Mesenchymal stem cell (in vitro differentiated cells and primary cell): ENCODE measurements at regions not wholly inside any gene's neighbourhood (a gene's known extent, or its start where the extent isn't known, plus 50 kb on each side); places are given as distances from the start of the nearest gene placed in this dataset.
A peak's percentile ranks its signal among the peaks of the same experiment; 100 is the strongest.

ENCODE experiments used
- DNase-seq: peaks from one replicate; pipeline ENCODE4 v3.0.0-alpha.2; 2013
- H2AFZ ChIP-seq: one replicate; pipeline ENCODE4 v1.6.1; 2013; ENCODE audit warnings: low read depth, mild to moderate bottlenecking, control low read depth, inconsistent platforms, low read length, moderate library complexity
- H2AK5ac ChIP-seq: 2 replicates; pipeline ENCODE4 v1.6.1; 2013; ENCODE audit warnings: low read length, moderate library complexity, mild to moderate bottlenecking, inconsistent platforms; ENCODE audit not compliant: severe bottlenecking
- H2BK120ac ChIP-seq: one replicate; pipeline ENCODE4 v1.6.1; 2013; ENCODE audit warnings: low read depth, mild to moderate bottlenecking, inconsistent platforms, low read length, moderate library complexity
- H2BK12ac ChIP-seq, 2 experiments: one replicate each; pipeline ENCODE4 v1.6.1; 2013; ENCODE audit warnings: inconsistent platforms in 2 of 2, low read length in 2 of 2, mild to moderate bottlenecking in 2 of 2, moderate library complexity in 2 of 2, control low read depth in 1 of 2
- H2BK15ac ChIP-seq: one replicate; pipeline ENCODE4 v1.6.1; 2013; ENCODE audit warnings: mild to moderate bottlenecking, low read depth, inconsistent platforms; ENCODE audit not compliant: poor library complexity, severe bottlenecking
- H2BK5ac ChIP-seq: 2 replicates; pipeline ENCODE4 v1.6.1; 2013; ENCODE audit warnings: low read depth, mild to moderate bottlenecking, low read length, control low read depth, inconsistent platforms; ENCODE audit not compliant: poor library complexity, severe bottlenecking
- H3K14ac ChIP-seq, 2 experiments: one replicate each; pipeline ENCODE4 v1.6.1; 2013; ENCODE audit warnings: inconsistent platforms in 2 of 2, low read length in 2 of 2, control low read depth in 1 of 2, mild to moderate bottlenecking in 1 of 2, moderate library complexity in 1 of 2
- H3K18ac ChIP-seq, 2 experiments: one replicate each; pipeline ENCODE4 v1.6.1; 2013; ENCODE audit warnings: inconsistent platforms in 2 of 2, low read length in 2 of 2, control low read depth in 1 of 2, low read depth in 1 of 2, mild to moderate bottlenecking in 1 of 2
- H3K23ac ChIP-seq, 2 experiments: one replicate each; pipeline ENCODE4 v1.6.1; 2013; ENCODE audit warnings: inconsistent platforms in 2 of 2, low read length in 2 of 2, mild to moderate bottlenecking in 2 of 2, moderate library complexity in 2 of 2, control low read depth in 1 of 2
- H3K27ac ChIP-seq: 2 replicates; pipeline ENCODE4 v1.5.1; 2013; ENCODE audit warnings: mild to moderate bottlenecking, moderate library complexity, low read length, control low read depth, inconsistent platforms; ENCODE audit not compliant: poor library complexity, severe bottlenecking
- H3K27me3 ChIP-seq, 2 experiments: 2 replicates each; pipeline versions ENCODE4 v1.6.1 to v1.7.0; 2013; ENCODE audit warnings: low read length in 2 of 2, mild to moderate bottlenecking in 2 of 2, moderate library complexity in 2 of 2, control low read depth in 1 of 2, inconsistent platforms in 1 of 2; ENCODE audit not compliant: control insufficient read depth in 1 of 2, insufficient read depth in 1 of 2
- H3K36me3 ChIP-seq, 2 experiments: 2 replicates each; pipeline versions ENCODE4 v1.6.1 to v1.7.0; 2013; ENCODE audit warnings: low read length in 2 of 2, control low read depth in 1 of 2, inconsistent platforms in 1 of 2, low read depth in 1 of 2, mild to moderate bottlenecking in 1 of 2; ENCODE audit not compliant: insufficient read depth in 2 of 2, control insufficient read depth in 1 of 2
- H3K4ac ChIP-seq, 2 experiments: one replicate each; pipeline ENCODE4 v1.6.1; 2013; ENCODE audit warnings: inconsistent platforms in 2 of 2, low read length in 2 of 2, mild to moderate bottlenecking in 2 of 2, moderate library complexity in 2 of 2, control low read depth in 1 of 2, low read depth in 1 of 2
- H3K4me1 ChIP-seq: 2 replicates; pipeline ENCODE4 v1.6.1; 2013; ENCODE audit warnings: low read depth, low read length, control low read depth; ENCODE audit not compliant: control insufficient read depth, insufficient read depth
- H3K4me2 ChIP-seq: 2 replicates; pipeline ENCODE4 v1.6.1; 2013; ENCODE audit warnings: low read length, mild to moderate bottlenecking, inconsistent platforms; ENCODE audit not compliant: poor library complexity, severe bottlenecking
- H3K4me3 ChIP-seq, 2 experiments: 2 replicates each; pipeline versions ENCODE4 v1.5.1 to v1.7.0; 2013; ENCODE audit warnings: low read length in 2 of 2, mild to moderate bottlenecking in 2 of 2, control low read depth in 1 of 2, low read depth in 1 of 2; ENCODE audit not compliant: insufficient read depth in 1 of 2
- H3K79me1 ChIP-seq: replicated peaks from 2 replicates; pipeline ENCODE4 v1.6.1; 2013; ENCODE audit warnings: mild to moderate bottlenecking, control low read depth, low read length, inconsistent platforms; ENCODE audit not compliant: poor library complexity, severe bottlenecking
- H3K9ac ChIP-seq: 2 replicates; pipeline ENCODE4 v1.7.0; 2013; ENCODE audit warnings: mild to moderate bottlenecking, low read length, moderate library complexity
- H3K9me3 ChIP-seq: 2 replicates; pipeline ENCODE4 v1.7.0; 2013; ENCODE audit warnings: mild to moderate bottlenecking, low read length; ENCODE audit not compliant: control insufficient read depth
- H4K8ac ChIP-seq: one replicate; pipeline ENCODE4 v1.6.1; 2013; ENCODE audit warnings: inconsistent platforms, mild to moderate bottlenecking, low read length, moderate library complexity
- H4K91ac ChIP-seq: one replicate; pipeline ENCODE4 v1.6.1; 2013; ENCODE audit warnings: mild to moderate bottlenecking, low read length, inconsistent platforms
- WGBS: methylation state at CpG from one replicate; pipeline ENCODE4 v1.1.7; 2013; ENCODE audit warnings: mixed read lengths; 5-methylcytosine and 5-hydroxymethylcytosine counted together

DNA sequence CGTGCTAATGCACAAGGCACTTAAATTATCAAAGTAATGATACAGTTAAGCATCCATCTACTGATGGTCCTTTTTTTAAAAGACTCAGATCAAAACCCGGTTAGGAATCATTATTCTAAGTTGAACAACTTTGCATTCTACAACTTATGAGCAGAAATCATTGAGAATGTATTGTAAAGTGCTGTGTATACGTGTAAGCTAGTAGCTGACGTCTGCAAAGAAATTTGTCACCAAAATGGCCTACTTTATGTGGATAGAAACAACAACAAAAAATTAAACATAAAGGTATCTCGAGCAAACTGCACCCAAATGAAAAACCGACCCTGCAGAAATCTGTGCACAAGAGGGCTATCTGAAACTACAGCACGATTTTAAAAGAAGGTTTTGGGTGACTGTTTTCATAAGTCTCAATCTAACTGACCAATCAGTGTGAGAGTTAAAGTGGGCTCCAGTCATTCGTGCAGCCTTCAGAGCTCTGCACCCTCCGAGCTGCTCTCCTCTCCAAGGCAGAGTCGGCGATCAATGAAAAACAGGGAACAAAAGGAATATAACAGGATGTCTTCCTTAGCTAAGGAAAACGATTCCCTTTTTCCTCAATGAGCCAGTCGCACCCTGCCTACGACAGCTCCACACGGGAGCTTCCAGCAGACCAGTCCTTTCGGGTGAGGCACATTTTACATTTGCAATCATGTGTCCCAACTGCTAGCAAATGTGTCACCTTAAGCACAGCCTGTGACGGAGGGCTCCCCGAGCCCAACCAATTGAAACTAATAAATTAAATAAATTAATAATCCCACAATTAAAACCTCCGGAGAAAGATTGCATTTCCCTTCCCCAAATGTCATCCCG lies 200.7 kb upstream of the FOXN3 start:
- H2BK120ac ChIP-seq: peak overlapping the region; percentile 54
- no peak overlapping the region for H2BK5ac ChIP-seq
- H3K18ac ChIP-seq: peak overlapping the region in 1 of 2 experiments; percentile 54
- no peak overlapping the region for H2BK15ac ChIP-seq
- H3K79me1 ChIP-seq: peaks cover 12% of the 10 kb centered on the region
- H2BK12ac ChIP-seq: no peak overlapping the region
- peaks cover 0 to 4% of the 10 kb centered on the region in 2 experiments for H3K27me3 ChIP-seq
- H3K23ac ChIP-seq: no peak overlapping the region
- peak overlapping the region; percentile 94 for H3K9ac ChIP-seq
- H3K36me3 ChIP-seq: peaks cover 0 to 1% of the 10 kb centered on the region in 2 experiments
- no peak overlapping the region for H2AK5ac ChIP-seq
- no peak overlapping the region for H4K8ac ChIP-seq
- H3K4me3 ChIP-seq: peak overlapping the region; percentile 65 to 79
- H3K4me2 ChIP-seq: peak overlapping the region; percentile 84
- H3K4ac ChIP-seq: no peak overlapping the region
- H3K9me3 ChIP-seq: no peaks in the 10 kb centered on the region
- H2AFZ ChIP-seq: no peak overlapping the region
- 4% methylated on average over 18 of the region's 20 CpGs for WGBS
- no peak overlapping the region for H3K14ac ChIP-seq
- peak; percentile 74 for DNase-seq
- H3K27ac ChIP-seq: peak overlapping the region; percentile 54
- peaks cover 2% of the 10 kb centered on the region for H3K4me1 ChIP-seq
- H4K91ac ChIP-seq: no peak overlapping the region

GRCh38 chr14:89616852-89617341 lies 199.9 kb upstream of the FOXN3 start:
- Histone ChIP-seq H2BK12ac (no peak overlapping the region), H2BK5ac (no peak overlapping the region), H3K27me3 (peaks cover 0 to 3% of the 10 kb centered on the region in 2 experiments), H3K9ac (peak overlapping the region; percentile 94), H3K14ac (no peak overlapping the region), H3K27ac (no peak overlapping the region), H2AK5ac (no peak overlapping the region), H3K79me1 (peaks cover 17% of the 10 kb centered on the region), H3K36me3 (peaks cover 0 to 4% of the 10 kb centered on the region in 2 experiments), H2BK120ac (no peak overlapping the region), H4K8ac (no peak overlapping the region), H4K91ac (no peak overlapping the region), H3K9me3 (no peaks in the 10 kb centered on the region), H3K4me3 (peak overlapping the region in 1 of 2 experiments; percentile 79), H3K18ac (no peak overlapping the region), H3K23ac (no peak overlapping the region), H2BK15ac (no peak overlapping the region), H3K4me2 (peak overlapping the region; percentile 2), H3K4me1 (no peaks in the 10 kb centered on the region), H2AFZ (no peak overlapping the region), H3K4ac (no peak overlapping the region)
- DNase-seq: peak; percentile 80
- WGBS: 65% methylated on average over 2 of the region's 5 CpGs

DNA sequence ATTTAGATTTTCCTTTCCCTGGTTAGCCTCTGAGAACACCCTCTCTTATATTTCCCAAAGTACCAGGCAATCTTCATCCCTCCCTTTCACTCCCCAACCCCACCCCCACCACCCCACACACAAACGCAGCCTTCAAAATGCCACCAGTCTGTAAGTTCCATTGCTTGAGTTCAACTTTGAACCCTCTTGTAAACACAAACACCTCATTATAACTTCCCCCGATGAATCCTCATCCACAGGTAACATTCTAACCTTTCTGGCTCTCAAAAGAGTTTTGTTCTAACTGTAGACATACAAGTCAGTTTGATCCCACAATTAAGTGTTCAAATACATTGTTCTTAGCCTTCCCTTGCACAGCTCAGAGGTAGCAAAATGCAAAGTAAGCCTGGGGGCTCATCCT lies 199.4 kb upstream of the FOXN3 start:
- H3K4ac ChIP-seq: no peak overlapping the region
- no peaks in the 10 kb centered on the region for H3K27me3 ChIP-seq
- peaks cover 0 to 4% of the 10 kb centered on the region in 2 experiments for H3K36me3 ChIP-seq
- no peak overlapping the region for H2AK5ac ChIP-seq
- WGBS: 13% methylated on average over 2 of the region's 2 CpGs
- H3K18ac ChIP-seq: no peak overlapping the region
- H2BK15ac ChIP-seq: no peak overlapping the region
- peak overlapping the region; percentile 94 for H3K9ac ChIP-seq
- no peak overlapping the region for H4K91ac ChIP-seq
- no peak for DNase-seq
- H2AFZ ChIP-seq: no peak overlapping the region
- no peaks in the 10 kb centered on the region for H3K9me3 ChIP-seq
- H3K27ac ChIP-seq: no peak overlapping the region
- H2BK5ac ChIP-seq: no peak overlapping the region
- H3K14ac ChIP-seq: no peak overlapping the region
- no peaks in the 10 kb centered on the region for H3K4me1 ChIP-seq
- H2BK12ac ChIP-seq: no peak overlapping the region
- peaks cover 19% of the 10 kb centered on the region for H3K79me1 ChIP-seq
- H3K4me3 ChIP-seq: peak overlapping the region in 1 of 2 experiments; percentile 31
- no peak overlapping the region for H3K4me2 ChIP-seq
- no peak overlapping the region for H2BK120ac ChIP-seq
- no peak overlapping the region for H4K8ac ChIP-seq
- H3K23ac ChIP-seq: no peak overlapping the region

DNA sequence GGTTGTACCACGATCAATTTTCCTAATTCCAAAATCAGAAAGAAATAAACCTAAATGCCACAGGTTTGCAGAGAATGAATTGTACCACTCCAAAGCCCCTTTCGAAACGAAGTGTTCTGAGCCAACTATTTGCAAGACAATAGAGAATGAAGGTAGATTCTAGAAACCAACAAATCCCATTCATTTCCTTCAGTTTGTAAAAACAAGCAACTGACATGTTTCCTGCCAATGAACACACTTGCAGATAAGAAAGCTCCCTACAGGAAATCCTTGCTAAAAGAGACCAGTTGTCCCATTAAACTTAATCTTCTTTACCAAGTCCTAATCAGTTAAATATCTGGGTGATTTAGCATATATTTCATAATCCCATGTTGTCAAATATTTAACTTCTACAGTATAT lies 198.4 kb upstream of the FOXN3 start:
- Histone ChIP-seq H4K91ac (no peak overlapping the region), H3K23ac (no peak overlapping the region), H3K4me3 (no peak overlapping the region), H3K18ac (no peak overlapping the region), H2BK5ac (no peak overlapping the region), H3K27me3 (no peaks in the 10 kb centered on the region), H3K36me3 (peaks cover 0 to 4% of the 10 kb centered on the region in 2 experiments), H2BK120ac (no peak overlapping the region), H3K4me1 (no peaks in the 10 kb centered on the region), H2BK15ac (no peak overlapping the region), H3K9me3 (no peaks in the 10 kb centered on the region), H3K9ac (no peak overlapping the region), H3K27ac (no peak overlapping the region), H3K4me2 (no peak overlapping the region), H3K14ac (no peak overlapping the region), H2AFZ (no peak overlapping the region), H2AK5ac (no peak overlapping the region), H3K4ac (no peak overlapping the region), H3K79me1 (peaks cover 23% of the 10 kb centered on the region), H2BK12ac (no peak overlapping the region), H4K8ac (no peak overlapping the region)
- DNase-seq: no peak
- 72% methylated on average over 3 of the region's 3 CpGs for WGBS
